GM12878 (cell line): ENCODE measurements at regions not wholly inside any gene's neighbourhood (a gene's known extent, or its start where the extent isn't known, plus 50 kb on each side); places are given as distances from the start of the nearest gene placed in this dataset.
A peak's percentile ranks its signal among the peaks of the same experiment; 100 is the strongest.

Source experiments
- BCL3 ChIP-seq: IDR thresholded peaks from 2 replicates; pipeline ENCODE4 v1.6.1; 2011; ENCODE audit warnings: borderline replicate concordance, low read depth, mild to moderate bottlenecking, moderate library complexity, low read length; ENCODE audit not compliant: insufficient read depth, poor library complexity, severe bottlenecking
- CEBPB ChIP-seq, 2 experiments: fragments of 150-350 bp in 1 of 2; IDR thresholded peaks; 2 replicates each; pipeline ENCODE4 v1.6.1; 2012 to 2014; ENCODE audit warnings: low read depth in 2 of 2, low read length in 2 of 2, borderline replicate concordance in 1 of 2, inconsistent platforms in 1 of 2
- CUX1 ChIP-seq: IDR thresholded peaks from 2 replicates; pipeline ENCODE4 v1.6.1; 2012; ENCODE audit warnings: improper control_type of control experiment, low read depth, low read length; ENCODE audit not compliant: insufficient replicate concordance
- EED ChIP-seq: sonication (generic); IDR thresholded peaks from 2 replicates; pipeline ENCODE4 v1.6.1; 2016; ENCODE audit warnings: antibody characterized with exemption, low read depth
- EP300 ChIP-seq, 2 experiments: fragments of 150-350 bp in 1 of 2; IDR thresholded peaks; 2 replicates each; pipeline ENCODE4 v1.6.1; 2011 to 2012; ENCODE audit warnings: low read depth in 2 of 2, low read length in 2 of 2, borderline replicate concordance in 1 of 2, improper control_type of control experiment in 1 of 2, inconsistent platforms in 1 of 2; ENCODE audit not compliant: control insufficient read depth in 1 of 2
- MTA2 ChIP-seq: fragments of 450-650 bp; IDR thresholded peaks from 2 replicates; pipeline ENCODE4 v1.6.1; 2016; ENCODE audit warnings: low read depth, mild to moderate bottlenecking, moderate library complexity
- NFIC ChIP-seq: IDR thresholded peaks from 2 replicates; pipeline ENCODE4 v1.6.1; 2012; ENCODE audit warnings: low read depth, mild to moderate bottlenecking, inconsistent platforms, low read length, moderate library complexity
- NRF1 ChIP-seq: conservative IDR thresholded peaks from 2 replicates; pipeline ENCODE4 v1.6.1; 2011; ENCODE audit warnings: mild to moderate bottlenecking, low read depth, low read length, improper control_type of control experiment
- PML ChIP-seq: IDR thresholded peaks from 2 replicates; pipeline ENCODE4 v1.6.1; 2012; ENCODE audit warnings: low read length, inconsistent platforms
- RAD21 ChIP-seq: IDR thresholded peaks from 2 replicates; pipeline ENCODE4 v1.6.1; 2011; ENCODE audit warnings: mild to moderate bottlenecking, low read depth, low read length, moderate library complexity; ENCODE audit not compliant: insufficient read depth
- RELB ChIP-seq: fragments of 450-650 bp; IDR thresholded peaks from 2 replicates; pipeline ENCODE4 v1.6.1; 2017; ENCODE audit warnings: low read depth, mild to moderate bottlenecking, moderate library complexity
- SRF ChIP-seq, 2 experiments: IDR thresholded peaks; 2 replicates each; pipeline ENCODE4 v1.6.1; 2011; ENCODE audit warnings: low read depth in 2 of 2, low read length in 2 of 2, mild to moderate bottlenecking in 1 of 2, moderate library complexity in 1 of 2
- TCF7 ChIP-seq: IDR thresholded peaks from 2 replicates; pipeline ENCODE4 v1.6.1; 2014; ENCODE audit warnings: antibody characterized with exemption, borderline replicate concordance
- WRNIP1 ChIP-seq: IDR thresholded peaks from 2 replicates; pipeline ENCODE4 v1.6.1; 2011; ENCODE audit warnings: low read depth, low read length, improper control_type of control experiment, borderline replicate concordance
- ZNF217 ChIP-seq: fragments of 450-650 bp; IDR thresholded peaks from 2 replicates; pipeline ENCODE4 v1.6.1; 2017; ENCODE audit warnings: antibody characterized with exemption, mild to moderate bottlenecking
- TF ChIP-seq, protein P1 (sequence below): fragments of 450-650 bp; IDR thresholded peaks from 2 replicates; pipeline ENCODE4 v1.6.1; 2017; ENCODE audit warnings: mild to moderate bottlenecking, moderate library complexity

GRCh38 chr6:149140910-149141290 is 176.6 kb upstream of the TAB2 start (continued):
- TF ChIP-seq, protein P1, sequence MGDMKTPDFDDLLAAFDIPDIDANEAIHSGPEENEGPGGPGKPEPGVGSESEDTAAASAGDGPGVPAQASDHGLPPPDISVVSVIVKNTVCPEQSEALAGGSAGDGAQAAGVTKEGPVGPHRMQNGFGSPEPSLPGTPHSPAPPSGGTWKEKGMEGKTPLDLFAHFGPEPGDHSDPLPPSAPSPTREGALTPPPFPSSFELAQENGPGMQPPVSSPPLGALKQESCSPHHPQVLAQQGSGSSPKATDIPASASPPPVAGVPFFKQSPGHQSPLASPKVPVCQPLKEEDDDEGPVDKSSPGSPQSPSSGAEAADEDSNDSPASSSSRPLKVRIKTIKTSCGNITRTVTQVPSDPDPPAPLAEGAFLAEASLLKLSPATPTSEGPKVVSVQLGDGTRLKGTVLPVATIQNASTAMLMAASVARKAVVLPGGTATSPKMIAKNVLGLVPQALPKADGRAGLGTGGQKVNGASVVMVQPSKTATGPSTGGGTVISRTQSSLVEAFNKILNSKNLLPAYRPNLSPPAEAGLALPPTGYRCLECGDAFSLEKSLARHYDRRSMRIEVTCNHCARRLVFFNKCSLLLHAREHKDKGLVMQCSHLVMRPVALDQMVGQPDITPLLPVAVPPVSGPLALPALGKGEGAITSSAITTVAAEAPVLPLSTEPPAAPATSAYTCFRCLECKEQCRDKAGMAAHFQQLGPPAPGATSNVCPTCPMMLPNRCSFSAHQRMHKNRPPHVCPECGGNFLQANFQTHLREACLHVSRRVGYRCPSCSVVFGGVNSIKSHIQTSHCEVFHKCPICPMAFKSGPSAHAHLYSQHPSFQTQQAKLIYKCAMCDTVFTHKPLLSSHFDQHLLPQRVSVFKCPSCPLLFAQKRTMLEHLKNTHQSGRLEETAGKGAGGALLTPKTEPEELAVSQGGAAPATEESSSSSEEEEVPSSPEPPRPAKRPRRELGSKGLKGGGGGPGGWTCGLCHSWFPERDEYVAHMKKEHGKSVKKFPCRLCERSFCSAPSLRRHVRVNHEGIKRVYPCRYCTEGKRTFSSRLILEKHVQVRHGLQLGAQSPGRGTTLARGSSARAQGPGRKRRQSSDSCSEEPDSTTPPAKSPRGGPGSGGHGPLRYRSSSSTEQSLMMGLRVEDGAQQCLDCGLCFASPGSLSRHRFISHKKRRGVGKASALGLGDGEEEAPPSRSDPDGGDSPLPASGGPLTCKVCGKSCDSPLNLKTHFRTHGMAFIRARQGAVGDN, result peak; percentile 54
- TF ChIP-seq SRF (IDR thresholded peaks at IDR 0.05; ENCODE audit: low read depth in 2 of 2, low read length in 2 of 2), result no peak
- no peak for TF ChIP-seq ZNF217
- peak; percentile 71; the same call in 1 of the 2 replicates for TF ChIP-seq MTA2
- TF ChIP-seq BCL3, result peak; percentile 87
- TF ChIP-seq PML, result peak; percentile 60
- peak; percentile 93 for TF ChIP-seq NFIC
- TF ChIP-seq NRF1, result no peak
- peak; percentile 45 for TF ChIP-seq CUX1
- peak; percentile 74 for TF ChIP-seq RELB
- peak; percentile 1; the same call in 1 of the 2 replicates for TF ChIP-seq EED
- TF ChIP-seq RAD21, result peak; percentile 19; the same call in 1 of the 2 replicates
- TF ChIP-seq TCF7, result peak; percentile 86
- TF ChIP-seq EP300 (IDR thresholded peaks at IDR 0.05; ENCODE audit: borderline replicate concordance in 1 of 2, control insufficient read depth in 1 of 2, low read depth in 2 of 2, low read length in 2 of 2), result peak; percentile 68 to 69; a peak in 1 of 4 replicates
- no peak for TF ChIP-seq WRNIP1
- peak in 1 of 2 experiments; percentile 78; a peak in 1 of 4 replicates for TF ChIP-seq CEBPB (IDR thresholded peaks at IDR 0.05; ENCODE audit: borderline replicate concordance in 1 of 2, low read depth in 2 of 2, low read length in 2 of 2)
